Neuronal stem cell (in vitro differentiated cells): ENCODE measurements at regions not wholly inside any gene's neighbourhood (a gene's known extent, or its start where the extent isn't known, plus 50 kb on each side); places are given as distances from the start of the nearest gene placed in this dataset.

ENCODE experiments used
- DNase-seq: peaks from one replicate; pipeline ENCODE4 v3.0.0-alpha.2; 2013; ENCODE audit warnings: low spot score
- H2AFZ ChIP-seq: one replicate; pipeline ENCODE4 v1.6.1; 2013; ENCODE audit warnings: mild to moderate bottlenecking, low read length, inconsistent platforms
- H2AK5ac ChIP-seq: 2 replicates; pipeline ENCODE4 v1.6.1; 2013; ENCODE audit warnings: low read depth, mild to moderate bottlenecking, inconsistent platforms, low read length, moderate library complexity, mixed read lengths
- H2BK120ac ChIP-seq: 2 replicates; pipeline ENCODE4 v1.6.1; 2013; ENCODE audit warnings: low read depth, mild to moderate bottlenecking, inconsistent platforms, low read length, moderate library complexity, mixed read lengths
- H2BK12ac ChIP-seq: one replicate; pipeline ENCODE4 v1.6.1; 2013; ENCODE audit warnings: low read length, inconsistent platforms
- H2BK15ac ChIP-seq: 2 replicates; pipeline ENCODE4 v1.6.1; 2013; ENCODE audit warnings: mild to moderate bottlenecking, low read length, inconsistent platforms, mixed read lengths
- H2BK5ac ChIP-seq: one replicate; pipeline ENCODE4 v1.6.1; 2013; ENCODE audit warnings: inconsistent platforms, mild to moderate bottlenecking, low read length, moderate library complexity
- H3K14ac ChIP-seq: one replicate; pipeline ENCODE4 v1.6.1; 2013; ENCODE audit warnings: low read length, inconsistent platforms
- H3K18ac ChIP-seq: 2 replicates; pipeline ENCODE4 v1.6.1; 2013; ENCODE audit warnings: low read length, inconsistent platforms
- H3K23ac ChIP-seq: 2 replicates; pipeline ENCODE4 v1.6.1; 2013; ENCODE audit warnings: low read depth, mild to moderate bottlenecking, mixed read lengths, low read length, inconsistent platforms; ENCODE audit not compliant: poor library complexity
- H3K27ac ChIP-seq: replicated peaks from 3 replicates; pipeline ENCODE4 v1.5.1; 2013; ENCODE audit warnings: low read length, inconsistent platforms
- H3K27me3 ChIP-seq, 3 experiments: 2 replicates each; pipeline ENCODE4 v1.6.1; 2013; ENCODE audit warnings: low read length in 3 of 3, mild to moderate bottlenecking in 2 of 3, inconsistent platforms in 1 of 3, low read depth in 1 of 3, mixed read lengths in 1 of 3, moderate library complexity in 1 of 3; ENCODE audit not compliant: control insufficient read depth in 3 of 3, insufficient read depth in 3 of 3
- H3K36me3 ChIP-seq, 2 donors: replicated peaks in 1 of 2; 2 replicates each; pipeline ENCODE4 v1.6.1; 2013; ENCODE audit warnings: low read length in 2 of 2; ENCODE audit not compliant: control insufficient read depth in 2 of 2, insufficient read depth in 2 of 2
- H3K4ac ChIP-seq: 2 replicates; pipeline ENCODE4 v1.6.1; 2013; ENCODE audit warnings: inconsistent platforms, mild to moderate bottlenecking, low read length, moderate library complexity
- H3K4me1 ChIP-seq, 2 donors: 1 replicate in 1 of 2; 2 replicates in 1 of 2; pipeline ENCODE4 v1.6.1; 2013; ENCODE audit warnings: low read length in 2 of 2, low read depth in 1 of 2; ENCODE audit not compliant: control insufficient read depth in 2 of 2, insufficient read depth in 1 of 2
- H3K4me2 ChIP-seq: one replicate; pipeline ENCODE4 v1.6.1; 2013; ENCODE audit warnings: mild to moderate bottlenecking, low read length, inconsistent platforms; ENCODE audit not compliant: insufficient read depth, poor library complexity, severe bottlenecking
- H3K4me3 ChIP-seq, 2 donors: 2 replicates each; pipeline ENCODE4 v1.5.1; 2013; ENCODE audit warnings: low read length in 2 of 2, mild to moderate bottlenecking in 2 of 2, inconsistent platforms in 1 of 2, moderate library complexity in 1 of 2
- H3K79me1 ChIP-seq: one replicate; pipeline ENCODE4 v1.6.1; 2013; ENCODE audit warnings: low read depth, mild to moderate bottlenecking, inconsistent platforms, low read length, moderate library complexity
- H3K9ac ChIP-seq: one replicate; pipeline ENCODE4 v1.6.1; 2013; ENCODE audit warnings: mild to moderate bottlenecking, low read depth, low read length, inconsistent platforms; ENCODE audit not compliant: poor library complexity
- H3K9me3 ChIP-seq, 2 donors: replicated peaks in 1 of 2; 2 replicates each; pipeline versions ENCODE3 to v1.6.1; 2013; ENCODE audit warnings: low read length in 2 of 2, mild to moderate bottlenecking in 2 of 2, inconsistent platforms in 1 of 2, low read depth in 1 of 2, mixed read lengths in 1 of 2, moderate library complexity in 1 of 2; ENCODE audit not compliant: control insufficient read depth in 2 of 2, insufficient read depth in 1 of 2
- H4K8ac ChIP-seq: one replicate; pipeline ENCODE4 v1.6.1; 2013; ENCODE audit warnings: low read depth, mild to moderate bottlenecking, inconsistent platforms, low read length, moderate library complexity
- H4K91ac ChIP-seq: one replicate; pipeline ENCODE4 v1.6.1; 2013; ENCODE audit warnings: low read length, low read depth, mild to moderate bottlenecking, inconsistent platforms; ENCODE audit not compliant: poor library complexity
- WGBS, 2 donors: extraction: QIAGEN DNeasy Blood & Tissue Kit; methylation state at CpG; one replicate each; pipeline ENCODE4 v1.1.7; 2013; ENCODE audit warnings: missing lambda C conversion rate in 2 of 2, mixed read lengths in 1 of 2; ENCODE audit not compliant: insufficient read length in 2 of 2, insufficient replicate concordance in 1 of 2; ENCODE audit errors: extremely low coverage in 2 of 2; 5-methylcytosine and 5-hydroxymethylcytosine counted together

- Histone ChIP-seq H2BK5ac (no peak overlapping the region), H2BK12ac (no peak overlapping the region), H3K79me1 (no peaks in the 10 kb centered on the region), H3K18ac (no peak overlapping the region), H3K23ac (no peak overlapping the region), H3K4me2 (no peak overlapping the region), H3K36me3 (no peaks in the 10 kb centered on the region), H2BK120ac (no peak overlapping the region), H3K4me1 (no peaks in the 10 kb centered on the region), H2AFZ (no peak overlapping the region), H2AK5ac (no peak overlapping the region), H4K8ac (no peak overlapping the region), H3K4ac (no peak overlapping the region), H3K14ac (no peak overlapping the region), H3K27me3 (no peaks in the 10 kb centered on the region), H4K91ac (no peak overlapping the region), H3K9ac (no peak overlapping the region), H2BK15ac (no peak overlapping the region), H3K27ac (no peak overlapping the region), H3K9me3 (no peaks in the 10 kb centered on the region), H3K4me3 (no peak overlapping the region)
- DNase-seq = no peak
- WGBS, 2 donors = no CpG with 5 or more reads among the region's 1 CpG
Measured at GRCh38 chr4:162644346-162644745, 480.5 kb upstream of the FSTL5 start.

DNA sequence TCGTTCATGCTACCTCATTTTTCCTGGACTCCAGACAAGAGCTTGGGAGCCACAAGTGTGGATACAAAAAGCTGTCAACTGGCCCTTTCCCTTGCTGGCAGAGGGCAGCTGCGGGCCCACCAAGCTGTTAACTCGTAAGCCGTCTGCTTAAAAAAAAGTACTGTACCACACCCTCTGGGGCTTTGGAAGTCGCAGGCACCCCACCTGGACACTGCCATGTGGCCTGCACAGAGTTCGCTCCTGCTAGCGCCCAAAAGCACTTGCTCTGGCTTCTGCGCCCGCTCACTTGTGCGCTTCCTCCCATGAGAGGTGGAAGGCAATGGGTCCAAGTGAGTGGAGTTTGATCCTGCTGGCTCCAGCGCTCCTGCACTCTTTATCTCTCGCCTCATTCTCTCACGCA is 476.4 kb upstream of the FSTL5 start:
- H3K4me1 ChIP-seq = no peaks in the 10 kb centered on the region
- H2AFZ ChIP-seq = no peak overlapping the region
- H3K23ac ChIP-seq = no peak overlapping the region
- no peak overlapping the region for H2AK5ac ChIP-seq
- H3K4me3 ChIP-seq = no peak overlapping the region
- no peak overlapping the region for H2BK12ac ChIP-seq
- no peak overlapping the region for H2BK15ac ChIP-seq
- DNase-seq = no peak
- no peaks in the 10 kb centered on the region for H3K27me3 ChIP-seq
- no peak overlapping the region for H2BK5ac ChIP-seq
- H4K91ac ChIP-seq = no peak overlapping the region
- no peak overlapping the region for H3K18ac ChIP-seq
- H3K9ac ChIP-seq = no peak overlapping the region
- no peak overlapping the region for H2BK120ac ChIP-seq
- H3K27ac ChIP-seq = no peak overlapping the region
- no peak overlapping the region for H3K14ac ChIP-seq
- H4K8ac ChIP-seq = no peak overlapping the region
- no peak overlapping the region for H3K4me2 ChIP-seq
- no peak overlapping the region for H3K4ac ChIP-seq
- H3K79me1 ChIP-seq = no peaks in the 10 kb centered on the region
- H3K36me3 ChIP-seq = no peaks in the 10 kb centered on the region
- WGBS, 2 donors = no CpG with 5 or more reads among the region's 13 CpGs
- H3K9me3 ChIP-seq = no peaks in the 10 kb centered on the region

GRCh38 chr4:162634390-162634789 is 470.6 kb upstream of the FSTL5 start:
- Histone ChIP-seq H3K79me1 (no peaks in the 10 kb centered on the region), H2AFZ (no peak overlapping the region), H2BK5ac (no peak overlapping the region), H3K36me3 (no peaks in the 10 kb centered on the region), H3K27me3 (no peaks in the 10 kb centered on the region), H4K8ac (no peak overlapping the region), H2BK15ac (no peak overlapping the region), H3K27ac (no peak overlapping the region), H3K14ac (no peak overlapping the region), H3K4me1 (no peaks in the 10 kb centered on the region), H3K9me3 (no peaks in the 10 kb centered on the region), H3K4me3 (no peak overlapping the region), H3K23ac (no peak overlapping the region), H3K4ac (no peak overlapping the region), H4K91ac (no peak overlapping the region), H3K18ac (no peak overlapping the region), H2AK5ac (no peak overlapping the region), H3K9ac (no peak overlapping the region), H3K4me2 (no peak overlapping the region), H2BK120ac (no peak overlapping the region), H2BK12ac (no peak overlapping the region)
- DNase-seq = no peak
- WGBS, 2 donors = no CpG with 5 or more reads among the region's 2 CpGs

DNA sequence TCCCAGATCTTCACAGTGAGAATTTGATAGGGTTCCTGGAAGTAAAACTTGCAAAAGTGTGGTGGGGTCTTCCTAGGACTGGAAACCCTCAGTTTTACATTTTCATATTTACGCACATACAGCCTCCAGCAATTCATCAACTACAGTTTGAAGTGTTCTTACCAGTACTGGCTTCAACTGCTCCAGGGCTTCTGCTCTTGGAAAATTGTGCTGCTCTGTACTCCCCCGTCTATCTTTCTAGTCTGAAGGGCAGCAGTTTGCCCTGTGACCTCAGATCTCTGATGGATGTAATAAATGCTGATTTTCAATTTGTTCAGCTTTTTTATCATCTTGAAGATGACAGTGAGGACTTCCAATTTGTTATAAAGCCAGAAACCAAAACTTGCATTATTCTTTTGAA is 458.9 kb upstream of the FSTL5 start:
- Histone ChIP-seq H2BK12ac (no peak overlapping the region), H3K27ac (no peak overlapping the region), H4K91ac (no peak overlapping the region), H2AFZ (peak overlapping the region; percentile 17), H2BK15ac (no peak overlapping the region), H3K4me1 (no peaks in the 10 kb centered on the region), H3K23ac (no peak overlapping the region), H3K9me3 (no peaks in the 10 kb centered on the region), H3K4me2 (no peak overlapping the region), H3K27me3 (no peaks in the 10 kb centered on the region), H3K36me3 (no peaks in the 10 kb centered on the region), H3K79me1 (no peaks in the 10 kb centered on the region), H2BK5ac (no peak overlapping the region), H2AK5ac (no peak overlapping the region), H3K4ac (no peak overlapping the region), H3K14ac (no peak overlapping the region), H3K4me3 (no peak overlapping the region), H4K8ac (no peak overlapping the region), H3K18ac (no peak overlapping the region), H3K9ac (no peak overlapping the region), H2BK120ac (no peak overlapping the region)
- DNase-seq = no peak
- no CpG with 5 or more reads among the region's 2 CpGs for WGBS, 2 donors
